Panc1 (cell line): ENCODE measurements at regions not wholly inside any gene's neighbourhood (a gene's known extent, or its start where the extent isn't known, plus 50 kb on each side); places are given as distances from the start of the nearest gene placed in this dataset.

ENCODE experiments used
- SIN3A ChIP-seq: IDR thresholded peaks from 2 replicates; pipeline ENCODE4 v1.6.1; 2012; ENCODE audit warnings: low read depth, mild to moderate bottlenecking, low read length, moderate library complexity, borderline replicate concordance; ENCODE audit not compliant: insufficient read depth
- TF ChIP-seq, protein P1 (sequence below): fragments of 450-650 bp; IDR thresholded peaks from 2 replicates; pipeline ENCODE4 v1.5.1; 2017; ENCODE audit warnings: mild to moderate bottlenecking
- TF ChIP-seq, protein P2 (sequence below), 2 experiments: IDR thresholded peaks; 2 replicates each; pipeline ENCODE4 v1.6.1; 2011 to 2012; ENCODE audit warnings: low read depth in 2 of 2, control low read depth in 1 of 2, low read length in 1 of 2, mild to moderate bottlenecking in 1 of 2, moderate library complexity in 1 of 2; ENCODE audit not compliant: insufficient read depth in 1 of 2

DNA sequence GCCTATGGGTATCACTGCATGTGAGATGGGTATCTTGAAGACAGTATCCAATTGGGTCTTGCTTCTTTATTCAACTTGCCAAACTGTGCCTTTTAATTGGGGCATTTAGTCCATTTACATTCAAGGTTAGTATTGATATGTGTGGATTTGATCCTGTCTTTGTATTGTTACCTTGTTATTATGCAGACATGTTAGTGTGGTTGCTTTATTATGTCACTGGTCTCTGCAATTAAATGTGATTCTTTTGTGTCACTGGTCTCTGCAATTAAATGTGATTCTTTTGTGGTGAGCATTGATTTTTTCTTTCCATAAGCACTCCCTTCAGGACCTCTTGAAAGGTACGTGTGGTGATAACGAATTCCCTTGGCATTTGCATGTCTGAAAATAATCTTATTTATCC is 357.8 kb upstream of the STEAP1 start:
- TF ChIP-seq, protein P1, sequence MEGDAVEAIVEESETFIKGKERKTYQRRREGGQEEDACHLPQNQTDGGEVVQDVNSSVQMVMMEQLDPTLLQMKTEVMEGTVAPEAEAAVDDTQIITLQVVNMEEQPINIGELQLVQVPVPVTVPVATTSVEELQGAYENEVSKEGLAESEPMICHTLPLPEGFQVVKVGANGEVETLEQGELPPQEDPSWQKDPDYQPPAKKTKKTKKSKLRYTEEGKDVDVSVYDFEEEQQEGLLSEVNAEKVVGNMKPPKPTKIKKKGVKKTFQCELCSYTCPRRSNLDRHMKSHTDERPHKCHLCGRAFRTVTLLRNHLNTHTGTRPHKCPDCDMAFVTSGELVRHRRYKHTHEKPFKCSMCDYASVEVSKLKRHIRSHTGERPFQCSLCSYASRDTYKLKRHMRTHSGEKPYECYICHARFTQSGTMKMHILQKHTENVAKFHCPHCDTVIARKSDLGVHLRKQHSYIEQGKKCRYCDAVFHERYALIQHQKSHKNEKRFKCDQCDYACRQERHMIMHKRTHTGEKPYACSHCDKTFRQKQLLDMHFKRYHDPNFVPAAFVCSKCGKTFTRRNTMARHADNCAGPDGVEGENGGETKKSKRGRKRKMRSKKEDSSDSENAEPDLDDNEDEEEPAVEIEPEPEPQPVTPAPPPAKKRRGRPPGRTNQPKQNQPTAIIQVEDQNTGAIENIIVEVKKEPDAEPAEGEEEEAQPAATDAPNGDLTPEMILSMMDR = no peak
- TF ChIP-seq SIN3A = no peak
- TF ChIP-seq, protein P2, sequence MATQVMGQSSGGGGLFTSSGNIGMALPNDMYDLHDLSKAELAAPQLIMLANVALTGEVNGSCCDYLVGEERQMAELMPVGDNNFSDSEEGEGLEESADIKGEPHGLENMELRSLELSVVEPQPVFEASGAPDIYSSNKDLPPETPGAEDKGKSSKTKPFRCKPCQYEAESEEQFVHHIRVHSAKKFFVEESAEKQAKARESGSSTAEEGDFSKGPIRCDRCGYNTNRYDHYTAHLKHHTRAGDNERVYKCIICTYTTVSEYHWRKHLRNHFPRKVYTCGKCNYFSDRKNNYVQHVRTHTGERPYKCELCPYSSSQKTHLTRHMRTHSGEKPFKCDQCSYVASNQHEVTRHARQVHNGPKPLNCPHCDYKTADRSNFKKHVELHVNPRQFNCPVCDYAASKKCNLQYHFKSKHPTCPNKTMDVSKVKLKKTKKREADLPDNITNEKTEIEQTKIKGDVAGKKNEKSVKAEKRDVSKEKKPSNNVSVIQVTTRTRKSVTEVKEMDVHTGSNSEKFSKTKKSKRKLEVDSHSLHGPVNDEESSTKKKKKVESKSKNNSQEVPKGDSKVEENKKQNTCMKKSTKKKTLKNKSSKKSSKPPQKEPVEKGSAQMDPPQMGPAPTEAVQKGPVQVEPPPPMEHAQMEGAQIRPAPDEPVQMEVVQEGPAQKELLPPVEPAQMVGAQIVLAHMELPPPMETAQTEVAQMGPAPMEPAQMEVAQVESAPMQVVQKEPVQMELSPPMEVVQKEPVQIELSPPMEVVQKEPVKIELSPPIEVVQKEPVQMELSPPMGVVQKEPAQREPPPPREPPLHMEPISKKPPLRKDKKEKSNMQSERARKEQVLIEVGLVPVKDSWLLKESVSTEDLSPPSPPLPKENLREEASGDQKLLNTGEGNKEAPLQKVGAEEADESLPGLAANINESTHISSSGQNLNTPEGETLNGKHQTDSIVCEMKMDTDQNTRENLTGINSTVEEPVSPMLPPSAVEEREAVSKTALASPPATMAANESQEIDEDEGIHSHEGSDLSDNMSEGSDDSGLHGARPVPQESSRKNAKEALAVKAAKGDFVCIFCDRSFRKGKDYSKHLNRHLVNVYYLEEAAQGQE (IDR thresholded peaks at IDR 0.05; ENCODE audit: insufficient read depth in 1 of 2, low read depth in 2 of 2, low read length in 1 of 2) = no peak
